Effector memory CD8-positive, alpha-beta T cell (primary cell): ENCODE measurements at regions not wholly inside any gene's neighbourhood (a gene's known extent, or its start where the extent isn't known, plus 50 kb on each side); places are given as distances from the start of the nearest gene placed in this dataset.
"Not testable (repeated sequence)": the region's sequence is repeated elsewhere in the genome, so short reads cannot be mapped to it uniquely, and the experiment has no call there.

Experiments
- ATAC-seq: fragments of 150-1000 bp; cut with Tn5 transposase; replicated peaks from 2 replicates; pipeline ENCODE4 v1.10.0; 2021; ENCODE audit warnings: mild to moderate bottlenecking, moderate library complexity
- DNase-seq, 3 experiments: peaks; one replicate each; pipeline ENCODE4 v3.0.0; 2021
- H3K27ac Mint-ChIP-seq, 2 donors: one replicate each; pipeline ENCODE4 v1.8.0; 2022; ENCODE audit warnings: mild to moderate bottlenecking in 2 of 2, mixed read lengths in 2 of 2, moderate library complexity in 2 of 2
- H3K27me3 Mint-ChIP-seq, 2 donors: one replicate each; pipeline ENCODE4 v1.8.0; 2022; ENCODE audit warnings: mixed read lengths in 2 of 2
- H3K36me3 Mint-ChIP-seq: one replicate; pipeline ENCODE4 v1.8.0; 2022; ENCODE audit warnings: mild to moderate bottlenecking, moderate library complexity, mixed read lengths; ENCODE audit not compliant: insufficient read depth
- H3K4me1 Mint-ChIP-seq, 2 donors: one replicate each; pipeline ENCODE4 v1.8.0; 2022; ENCODE audit warnings: low read depth in 2 of 2, mixed read lengths in 2 of 2
- H3K4me3 Mint-ChIP-seq, 2 donors: one replicate each; pipeline ENCODE4 v1.8.0; 2022; ENCODE audit warnings: mild to moderate bottlenecking in 2 of 2, mixed read lengths in 2 of 2, moderate library complexity in 2 of 2
- H3K9me3 Mint-ChIP-seq, 2 donors: one replicate each; pipeline ENCODE4 v1.8.0; 2022; ENCODE audit warnings: mixed read lengths in 2 of 2

- not testable (repeated sequence) for ATAC-seq, DNase-seq, H3K27ac Mint-ChIP-seq, H3K36me3 Mint-ChIP-seq, H3K4me1 Mint-ChIP-seq, H3K4me3 Mint-ChIP-seq, H3K9me3 Mint-ChIP-seq
- peaks cover 16 to 40% of the 10 kb centered on the region in 2 donors for H3K27me3 Mint-ChIP-seq
These were observed 163.9 kb downstream of the IGLL1 start for GRCh38 chr22:23416169-23416690.

- Mint-ChIP-seq H3K27ac (no peak overlapping the region), H3K4me1 (no peaks in the 10 kb centered on the region), H3K27me3 (peaks cover 16 to 40% of the 10 kb centered on the region in 2 donors), H3K4me3 (no peak overlapping the region), H3K36me3 (no peaks in the 10 kb centered on the region), H3K9me3 (no peaks in the 10 kb centered on the region)
- no peak for ATAC-seq
- DNase-seq, result no peak
These were observed 164.6 kb downstream of the IGLL1 start for GRCh38 chr22:23415490-23415851.

- no peaks in the 10 kb centered on the region for H3K4me1 Mint-ChIP-seq
- ATAC-seq, result no peak
- no peak for DNase-seq
- H3K36me3 Mint-ChIP-seq, result no peaks in the 10 kb centered on the region
- H3K27me3 Mint-ChIP-seq, result peaks cover 16 to 43% of the 10 kb centered on the region in 2 donors
- no peaks in the 10 kb centered on the region for H3K9me3 Mint-ChIP-seq
- H3K27ac Mint-ChIP-seq, result no peak overlapping the region
- H3K4me3 Mint-ChIP-seq, result no peak overlapping the region
These were observed 165.2 kb downstream of the IGLL1 start for GRCh38 chr22:23414727-23415489.

GRCh38 chr22:23411739-23412138, 168.4 kb downstream of the IGLL1 start:
- H3K27me3 Mint-ChIP-seq, result peaks cover 0 to 29% of the 10 kb centered on the region in 2 donors
- no peak overlapping the region for H3K27ac Mint-ChIP-seq
- no peak overlapping the region for H3K4me3 Mint-ChIP-seq
- H3K4me1 Mint-ChIP-seq, result no peaks in the 10 kb centered on the region
- no peaks in the 10 kb centered on the region for H3K36me3 Mint-ChIP-seq
- DNase-seq (no peak), ATAC-seq (no peak)
- H3K9me3 Mint-ChIP-seq, result no peaks in the 10 kb centered on the region

- DNase-seq, result no peak
- Mint-ChIP-seq H3K36me3 (no peaks in the 10 kb centered on the region), H3K4me1 (no peaks in the 10 kb centered on the region), H3K27me3 (peaks cover 0 to 16% of the 10 kb centered on the region in 2 donors), H3K4me3 (no peak overlapping the region), H3K27ac (no peak overlapping the region), H3K9me3 (no peaks in the 10 kb centered on the region)
- ATAC-seq, result no peak
These were observed 169.7 kb downstream of the IGLL1 start for GRCh38 chr22:23410411-23410810.

- Mint-ChIP-seq H3K27me3 (peaks cover 0 to 13% of the 10 kb centered on the region in 2 donors), H3K36me3 (no peaks in the 10 kb centered on the region), H3K4me1 (no peaks in the 10 kb centered on the region), H3K4me3 (no peak overlapping the region), H3K9me3 (no peaks in the 10 kb centered on the region), H3K27ac (no peak overlapping the region)
- ATAC-seq (no peak), DNase-seq (no peak)
These were observed 170.1 kb downstream of the IGLL1 start for GRCh38 chr22:23409976-23410375.

- Mint-ChIP-seq H3K36me3 (no peaks in the 10 kb centered on the region), H3K4me3 (no peak overlapping the region), H3K4me1 (peaks cover 0 to 1% of the 10 kb centered on the region in 2 donors), H3K27ac (no peak overlapping the region), H3K27me3 (peaks cover 5 to 25% of the 10 kb centered on the region in 2 donors), H3K9me3 (no peaks in the 10 kb centered on the region)
- ATAC-seq (no peak), DNase-seq (no peak)
These were observed 171.8 kb downstream of the IGLL1 start for GRCh38 chr22:23408321-23408720.

- H3K9me3 Mint-ChIP-seq, result no peaks in the 10 kb centered on the region
- peaks cover 5 to 30% of the 10 kb centered on the region in 2 donors for H3K27me3 Mint-ChIP-seq
- H3K27ac Mint-ChIP-seq, result no peak overlapping the region
- H3K4me1 Mint-ChIP-seq, result peaks cover 0 to 1% of the 10 kb centered on the region in 2 donors
- ATAC-seq (no peak), DNase-seq (no peak)
- no peak overlapping the region for H3K4me3 Mint-ChIP-seq
- no peaks in the 10 kb centered on the region for H3K36me3 Mint-ChIP-seq
These were observed 174.7 kb downstream of the IGLL1 start for GRCh38 chr22:23405366-23405851.

GRCh38 chr22:23404689-23405365, 175.3 kb downstream of the IGLL1 start:
- DNase-seq (no peak), ATAC-seq (no peak)
- no peaks in the 10 kb centered on the region for H3K36me3 Mint-ChIP-seq
- no peaks in the 10 kb centered on the region for H3K9me3 Mint-ChIP-seq
- H3K4me3 Mint-ChIP-seq, result no peak overlapping the region
- H3K27me3 Mint-ChIP-seq, result peaks cover 5 to 33% of the 10 kb centered on the region in 2 donors
- peaks cover 0 to 1% of the 10 kb centered on the region in 2 donors for H3K4me1 Mint-ChIP-seq
- H3K27ac Mint-ChIP-seq, result no peak overlapping the region

- H3K27me3 Mint-ChIP-seq, result peaks cover 5 to 25% of the 10 kb centered on the region in 2 donors
- DNase-seq (no peak), ATAC-seq (no peak)
- peak overlapping the region; percentile 29 to 49 for H3K4me3 Mint-ChIP-seq
- H3K27ac Mint-ChIP-seq, result no peak overlapping the region
- no peaks in the 10 kb centered on the region for H3K36me3 Mint-ChIP-seq
- H3K9me3 Mint-ChIP-seq, result no peaks in the 10 kb centered on the region
- H3K4me1 Mint-ChIP-seq, result peaks cover 0 to 1% of the 10 kb centered on the region in 2 donors
These were observed 176.1 kb downstream of the IGLL1 start for GRCh38 chr22:23403720-23404688.

GRCh38 chr22:23403152-23403719, 176.9 kb downstream of the IGLL1 start:
- no peak for DNase-seq
- peak overlapping the region; percentile 20 to 56 for H3K4me3 Mint-ChIP-seq
- H3K4me1 Mint-ChIP-seq, result peaks cover 0 to 1% of the 10 kb centered on the region in 2 donors
- H3K9me3 Mint-ChIP-seq, result no peaks in the 10 kb centered on the region
- peaks cover 5 to 24% of the 10 kb centered on the region in 2 donors for H3K27me3 Mint-ChIP-seq
- no peak for ATAC-seq
- H3K27ac Mint-ChIP-seq, result no peak overlapping the region
- no peaks in the 10 kb centered on the region for H3K36me3 Mint-ChIP-seq

GRCh38 chr22:23402275-23403151, 177.6 kb downstream of the IGLL1 start:
- Mint-ChIP-seq H3K27ac (no peak overlapping the region), H3K9me3 (no peaks in the 10 kb centered on the region), H3K4me3 (peak overlapping the region; percentile 25 to 56), H3K36me3 (no peaks in the 10 kb centered on the region), H3K27me3 (peaks cover 5 to 26% of the 10 kb centered on the region in 2 donors), H3K4me1 (peaks cover 0 to 1% of the 10 kb centered on the region in 2 donors)
- ATAC-seq (peak; percentile 85), DNase-seq (peak in 2 of 3 experiments; percentile 10 to 26)
